HG03025 (cell line): ENCODE measurements at regions not wholly inside any gene's neighbourhood (a gene's known extent, or its start where the extent isn't known, plus 50 kb on each side); places are given as distances from the start of the nearest gene placed in this dataset.

ENCODE experiments used
- ATAC-seq: cut with Tn5 transposase; IDR thresholded peaks from one replicate; pipeline ENCODE4 v1.9.1; 2021; ENCODE audit warnings: mild to moderate bottlenecking, moderate library complexity; ENCODE audit not compliant: unreplicated experiment, low FRiP score

DNA sequence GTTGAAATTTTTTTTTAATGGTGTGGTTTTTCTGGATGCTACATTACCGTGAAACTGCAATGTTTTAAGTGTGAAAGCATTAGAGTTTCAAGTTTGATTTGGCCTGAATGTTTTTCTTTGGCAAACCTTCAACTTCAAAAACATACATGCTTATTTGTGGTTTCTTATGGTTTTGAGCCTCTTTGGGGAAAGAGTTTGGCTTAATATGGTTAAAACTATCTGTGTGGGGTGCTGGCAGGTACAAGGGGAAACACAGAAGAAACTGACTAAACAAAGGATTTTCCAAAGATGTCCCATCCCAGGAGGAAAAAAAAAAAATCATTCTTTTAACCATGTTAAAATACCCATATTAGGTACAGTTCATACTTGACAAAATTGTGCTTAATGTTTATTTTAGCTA is 121.1 kb downstream of the HGF start:
- no peak for ATAC-seq

GRCh38 chr7:81645435-81645834 is 124.4 kb downstream of the HGF start:
- ATAC-seq: no peak

DNA sequence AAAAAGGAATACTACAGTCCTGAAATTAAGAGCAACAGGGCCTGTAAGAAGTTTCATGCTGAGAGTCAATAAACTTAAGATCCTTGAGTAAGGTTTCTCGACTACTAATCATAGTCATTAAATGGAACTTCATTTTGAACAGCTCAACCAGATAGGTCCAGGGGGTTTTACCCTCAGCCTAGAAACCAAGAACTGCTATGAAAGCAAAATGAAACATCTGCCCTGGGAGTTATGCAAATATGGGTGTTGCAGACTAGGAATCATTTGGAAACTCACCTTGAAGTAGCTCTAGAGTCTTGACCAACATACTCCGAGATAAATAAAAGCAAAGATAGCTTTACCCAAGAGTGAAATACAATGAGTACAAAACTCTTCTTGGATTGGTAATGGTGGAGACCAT is 128.0 kb downstream of the HGF start:
- no peak for ATAC-seq

DNA sequence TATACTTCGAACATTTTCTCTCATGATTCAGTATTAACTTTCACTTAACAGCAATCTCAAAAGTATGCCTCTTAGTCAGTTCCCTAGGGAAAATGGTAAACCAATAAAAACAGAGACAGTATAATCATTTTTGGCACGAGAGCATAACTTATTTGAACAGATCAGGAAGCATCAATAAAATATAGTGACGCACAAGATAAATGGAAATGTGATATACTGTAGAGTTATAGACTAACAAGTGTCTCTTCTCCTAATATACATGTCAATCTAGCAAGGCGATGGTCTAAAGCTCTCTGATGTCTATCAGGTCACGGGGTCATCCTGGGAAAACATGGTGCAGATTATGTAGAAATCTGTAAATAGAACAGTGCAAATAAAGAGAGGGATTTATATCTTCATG is 131.6 kb downstream of the HGF start:
- ATAC-seq: no peak

DNA sequence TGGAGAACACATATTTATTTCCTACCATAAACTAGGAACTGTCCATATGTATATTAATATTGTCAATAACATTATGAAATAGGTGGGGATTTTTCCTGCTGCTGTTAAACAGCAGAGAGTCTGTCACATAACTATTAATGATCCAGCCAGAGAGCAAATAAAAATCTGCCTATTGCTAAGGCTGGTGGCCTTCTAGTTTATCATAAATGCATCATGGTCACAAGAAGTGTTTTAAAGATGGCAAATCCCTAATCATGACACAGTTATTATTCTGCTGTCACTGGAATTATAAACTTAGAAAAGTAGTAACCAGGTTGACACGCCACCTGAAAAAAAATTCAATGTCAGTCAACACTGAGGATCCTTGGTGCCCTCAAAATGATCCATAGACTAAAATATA is 132.3 kb downstream of the HGF start:
- ATAC-seq: no peak

GRCh38 chr7:81632418-81632817 is 137.4 kb downstream of the HGF start:
- ATAC-seq: no peak

GRCh38 chr7:81630600-81630999 is 139.2 kb downstream of the HGF start:
- no peak for ATAC-seq

DNA sequence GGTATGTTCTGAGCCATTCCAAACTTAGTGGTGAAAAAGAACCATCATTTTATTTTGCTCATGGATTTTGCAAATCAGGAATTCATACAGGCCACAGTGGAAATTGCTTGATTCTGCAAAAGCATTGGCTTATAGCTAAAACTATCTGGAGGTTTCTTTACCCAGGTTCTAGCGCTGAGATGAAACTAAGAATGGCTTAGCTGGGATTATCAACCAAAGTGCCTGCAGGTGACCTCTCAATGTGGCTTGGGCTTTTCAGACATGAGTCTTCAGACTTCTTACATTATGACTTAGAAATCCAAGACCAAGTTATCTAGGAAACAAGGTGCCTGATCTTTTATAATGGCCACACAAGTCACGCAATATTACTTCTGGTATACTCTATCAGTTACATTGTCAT is 140.1 kb downstream of the HGF start:
- ATAC-seq: no peak

GRCh38 chr7:81628951-81629350 is 140.9 kb downstream of the HGF start:
- ATAC-seq: no peak

- no peak for ATAC-seq
These were observed 142.1 kb downstream of the HGF start for GRCh38 chr7:81627536-81628287.

DNA sequence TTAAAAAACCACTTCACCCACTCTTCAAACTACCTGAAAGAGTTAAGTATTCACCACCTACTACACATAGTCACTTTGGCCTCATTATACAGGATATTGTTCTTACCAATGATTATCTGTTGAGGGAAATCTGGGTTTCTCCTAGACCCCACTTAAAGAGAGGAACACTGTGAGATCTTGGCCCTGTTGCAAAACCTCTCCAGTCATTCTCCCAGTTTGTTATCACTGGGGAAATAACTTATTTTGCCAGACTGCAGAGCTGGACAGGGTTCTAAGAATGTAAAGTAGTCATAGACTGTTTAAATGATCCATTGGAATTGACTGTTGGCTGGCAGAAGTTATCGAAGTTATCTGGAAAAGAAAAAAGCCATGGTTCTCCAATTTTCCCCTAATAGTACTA is 143.8 kb downstream of the HGF start:
- no peak for ATAC-seq

DNA sequence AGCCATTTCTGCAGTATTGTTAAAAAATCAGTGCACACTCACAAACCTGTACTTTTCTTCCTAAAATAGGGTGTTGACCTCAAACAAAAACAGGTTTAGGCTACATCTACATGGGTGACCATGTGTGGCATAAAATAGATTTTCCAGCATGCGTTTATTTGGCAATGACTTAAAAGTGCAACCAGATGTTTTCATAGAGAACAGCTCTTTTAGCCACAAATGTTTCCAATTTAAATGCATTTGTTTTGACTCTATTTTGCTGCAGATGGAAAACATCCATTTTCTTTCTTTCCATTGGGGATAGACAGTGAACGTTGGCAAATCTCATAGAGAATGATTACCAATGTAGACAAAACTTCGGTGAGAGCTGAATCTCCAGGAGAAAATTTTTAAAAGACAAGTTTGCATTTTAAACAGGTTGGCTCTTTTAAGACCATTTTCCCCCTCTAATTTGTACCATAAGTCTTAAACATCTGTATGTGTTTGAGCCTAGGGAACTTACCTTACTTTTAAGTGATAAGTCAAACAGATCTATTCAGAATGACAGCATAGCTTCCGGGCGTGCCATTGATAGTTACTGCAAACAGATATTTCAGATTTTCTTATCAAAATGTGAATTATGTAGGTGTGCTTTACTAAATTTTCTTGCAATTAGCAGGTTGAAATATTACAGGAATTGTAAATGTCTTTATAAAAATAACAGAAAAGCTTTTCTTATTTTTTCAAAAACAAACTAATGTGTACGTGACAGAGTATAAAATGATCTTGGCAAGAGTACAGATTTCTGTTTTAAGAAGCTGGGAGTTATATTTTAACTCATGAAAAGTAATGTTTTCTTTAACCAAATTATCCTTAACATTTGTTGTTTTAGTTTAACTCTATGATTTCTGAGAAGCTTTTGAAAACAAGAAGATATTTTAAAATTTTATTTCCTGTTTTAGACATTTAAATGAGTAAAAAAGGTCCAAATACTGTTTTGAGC is 144.9 kb downstream of the HGF start:
- ATAC-seq: no peak

DNA sequence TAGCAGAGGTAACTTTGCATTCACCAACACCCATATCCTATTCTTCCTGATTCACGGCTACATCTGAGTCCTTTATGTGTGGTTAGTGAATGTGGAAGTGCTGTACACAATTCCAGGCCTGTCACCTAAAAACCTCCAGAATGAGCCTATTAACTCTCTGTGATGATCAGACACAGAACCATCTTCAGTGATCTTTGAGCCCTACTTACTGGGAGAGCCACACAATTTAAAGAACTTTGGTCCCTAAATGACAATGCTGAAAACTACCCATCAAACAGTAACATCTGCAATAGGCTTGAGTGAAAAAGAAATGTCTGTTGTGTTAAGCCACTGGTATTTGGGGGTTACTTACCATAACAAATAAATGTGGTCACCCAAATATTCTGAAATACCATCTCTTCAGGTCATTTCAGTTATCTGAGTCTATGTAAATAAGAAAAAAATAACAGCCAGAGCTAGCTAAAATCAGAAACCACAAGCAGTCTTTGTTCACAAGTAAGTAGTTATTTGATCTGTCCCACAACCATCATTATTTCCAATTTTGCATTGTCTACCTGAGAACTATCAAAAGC is 145.7 kb downstream of the HGF start:
- ATAC-seq: no peak

- no peak for ATAC-seq
These were observed 146.5 kb downstream of the HGF start for GRCh38 chr7:81623251-81623855.

DNA sequence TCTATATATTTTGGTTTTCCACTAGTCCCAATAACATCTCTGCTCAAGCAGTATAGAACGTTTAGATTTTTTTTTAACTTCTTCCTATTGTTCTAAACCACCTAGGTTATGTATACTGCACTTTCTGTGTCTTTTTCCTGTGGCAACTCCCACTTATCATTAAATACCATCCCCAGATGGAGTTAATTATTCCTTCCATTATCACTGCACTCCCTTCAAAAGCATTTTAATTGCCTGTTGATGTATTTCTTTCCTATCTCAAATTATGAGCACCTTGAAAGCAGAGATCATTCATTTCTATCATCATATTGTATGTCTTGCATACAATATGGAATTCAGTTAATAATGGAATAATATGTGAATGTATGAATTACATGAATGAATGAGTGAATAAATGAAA is 148.0 kb downstream of the HGF start:
- no peak for ATAC-seq

DNA sequence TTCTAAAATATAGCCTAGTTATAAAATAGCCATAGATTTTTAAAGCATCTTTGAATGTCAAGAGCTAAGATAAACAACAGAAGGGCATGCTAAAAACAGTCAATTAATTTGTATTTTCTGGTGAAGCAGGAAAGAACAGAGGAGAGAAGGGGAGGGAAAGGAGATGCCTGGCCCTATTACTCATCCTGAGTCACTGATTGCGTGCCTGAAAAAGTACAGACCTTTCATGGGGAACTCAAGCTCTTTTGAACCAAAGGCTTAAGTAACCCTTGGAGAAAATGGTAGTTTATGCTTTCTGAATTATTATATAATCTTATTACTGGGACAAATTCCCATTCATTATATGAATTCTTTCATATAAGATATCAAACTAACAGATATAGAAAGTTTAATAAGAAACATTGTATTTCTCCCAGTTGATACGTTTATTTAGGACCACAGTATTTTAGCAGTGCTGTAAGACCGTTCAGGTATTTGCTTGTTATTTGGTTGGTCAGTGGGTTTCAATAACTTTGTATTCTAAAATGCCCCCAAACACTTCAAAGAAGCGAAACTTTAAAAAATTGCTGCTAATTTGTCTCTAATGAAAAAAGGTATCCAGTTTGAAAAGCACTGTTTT is 151.3 kb downstream of the HGF start:
- ATAC-seq: no peak

GRCh38 chr7:81616951-81617350 is 152.9 kb downstream of the HGF start:
- ATAC-seq: no peak

DNA sequence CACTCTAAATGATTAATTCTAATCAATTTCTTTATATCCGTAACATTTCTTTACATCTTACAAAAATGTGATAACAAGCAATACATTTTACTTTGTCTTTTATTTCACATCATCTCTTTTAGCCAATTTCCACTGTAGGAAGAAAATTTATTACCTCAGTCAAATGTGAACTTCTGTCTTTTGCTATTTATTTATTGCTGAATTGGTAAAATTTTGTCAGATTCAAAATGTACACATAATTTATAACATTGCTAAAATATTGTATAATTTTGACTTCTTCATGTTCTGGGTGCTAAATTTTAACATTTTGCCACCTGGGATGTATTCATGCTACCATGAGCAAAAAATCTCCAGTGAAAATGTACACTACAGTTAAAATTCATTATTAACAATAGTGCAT is 158.0 kb downstream of the HGF start:
- no peak for ATAC-seq

GRCh38 chr7:81611040-81611439 is 158.8 kb downstream of the HGF start:
- ATAC-seq: no peak

- no peak for ATAC-seq
These were observed 161.0 kb downstream of the HGF start for GRCh38 chr7:81608748-81609382.
